ENCODE measurements at regions not wholly inside any gene's neighbourhood (a gene's known extent, or its start where the extent isn't known, plus 50 kb on each side); places are given as distances from the start of the nearest gene placed in this dataset.
"Not testable (repeated sequence)": the region's sequence is repeated elsewhere in the genome, so short reads cannot be mapped to it uniquely, and the experiment has no call there.

- intact Hi-C loops (cut with micrococcal nuclease), result no loop called here
These were observed 73.5 kb upstream of the GRB10 start for GRCh38 chr7:50856231-50856630.

DNA sequence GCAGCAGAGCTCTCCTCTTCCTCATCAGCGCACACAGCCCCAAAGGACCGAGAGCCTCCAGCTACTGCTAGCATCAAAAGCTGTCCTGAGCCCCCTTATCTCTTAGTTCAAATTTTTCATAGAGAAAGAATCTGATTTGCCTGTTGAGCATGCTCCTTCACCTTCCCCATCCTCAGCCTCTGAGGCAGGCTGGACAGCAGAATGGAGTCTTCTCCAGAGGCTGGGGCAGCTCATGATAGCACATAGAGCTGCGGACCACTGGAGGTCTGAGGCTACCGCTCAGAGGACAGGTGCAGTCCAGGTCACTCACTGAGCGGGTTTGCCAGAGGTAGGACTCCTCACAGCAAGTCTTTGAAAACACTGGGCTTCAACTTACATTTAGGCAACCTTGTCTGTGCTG, 72.8 kb upstream of the GRB10 start:
- intact Hi-C loops (cut with micrococcal nuclease), result no loop called here

GRCh38 chr7:50854831-50855230, 72.1 kb upstream of the GRB10 start:
- intact Hi-C loops (cut with micrococcal nuclease), result no loop called here

- intact Hi-C loops (cut with micrococcal nuclease), result no loop called here
These were observed 71.6 kb upstream of the GRB10 start for GRCh38 chr7:50854247-50854646.

DNA sequence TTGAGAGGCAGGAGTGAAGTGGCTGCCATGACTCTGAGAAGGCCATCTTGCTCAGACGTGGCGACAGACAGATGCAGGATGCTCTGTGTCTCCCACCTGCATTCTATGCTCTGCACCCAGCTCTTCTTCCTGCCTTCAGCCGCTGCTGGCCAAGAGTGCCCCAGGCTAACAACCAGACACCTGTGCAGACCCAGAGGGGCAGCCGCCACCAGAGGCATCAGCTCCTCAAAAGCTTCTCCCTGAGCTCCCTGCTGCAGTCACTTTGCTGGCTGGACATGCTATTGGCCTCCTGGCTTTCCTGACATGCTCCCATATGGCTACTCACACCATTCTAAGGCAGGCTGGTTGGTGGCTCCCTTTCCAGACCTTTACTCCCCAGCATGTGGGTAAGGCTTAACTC, 70.6 kb upstream of the GRB10 start:
- intact Hi-C loops (cut with micrococcal nuclease), result no loop called here

DNA sequence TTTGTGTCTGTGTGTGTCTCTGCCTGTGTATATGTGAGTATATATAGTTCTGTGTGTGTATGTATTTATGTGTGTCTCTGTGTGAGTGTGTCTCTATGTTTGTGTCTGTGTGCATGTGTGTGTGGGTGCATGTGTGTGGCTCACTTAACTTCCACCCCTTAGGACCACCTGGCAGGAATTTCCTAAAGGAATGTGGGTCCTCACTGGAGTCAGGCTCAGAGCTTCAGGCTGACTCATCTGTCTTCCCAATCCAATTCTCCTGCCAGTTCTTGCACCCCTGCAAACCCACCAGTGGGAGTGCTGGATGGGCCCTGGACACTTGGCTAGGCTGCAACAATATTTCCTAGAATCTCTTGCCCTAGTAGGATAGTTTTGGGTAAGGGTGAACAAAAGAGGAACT, 70.2 kb upstream of the GRB10 start:
- intact Hi-C loops (cut with micrococcal nuclease), result no loop called here

GRCh38 chr7:50851891-50852290, 69.2 kb upstream of the GRB10 start:
- intact Hi-C loops (cut with micrococcal nuclease), result no loop called here

- intact Hi-C loops (cut with micrococcal nuclease), result no loop called here
These were observed 68.8 kb upstream of the GRB10 start for GRCh38 chr7:50851451-50851850.

DNA sequence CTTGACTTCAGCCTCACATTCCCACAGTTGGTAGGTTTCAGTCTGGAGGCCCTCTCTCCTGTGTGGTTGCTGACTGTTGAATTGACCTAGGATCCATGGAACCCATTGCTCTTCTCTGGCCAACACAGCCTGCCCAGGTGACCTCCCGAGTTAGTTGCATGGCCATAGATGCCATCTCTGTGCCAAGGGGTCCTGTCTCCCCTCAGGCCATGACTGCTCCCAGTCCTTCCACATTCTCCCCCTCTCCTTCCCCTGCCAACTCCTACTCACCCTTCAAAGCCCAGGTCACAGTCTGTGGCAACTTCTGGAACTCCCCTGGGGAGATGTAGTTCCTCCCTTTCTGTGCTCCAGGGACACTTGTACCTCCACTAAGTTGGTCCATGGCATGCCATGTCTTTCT, 67.3 kb upstream of the GRB10 start:
- intact Hi-C loops (cut with micrococcal nuclease), result no loop called here

- intact Hi-C loops (cut with micrococcal nuclease), result no loop called here
These were observed 65.5 kb upstream of the GRB10 start for GRCh38 chr7:50848203-50848602.

DNA sequence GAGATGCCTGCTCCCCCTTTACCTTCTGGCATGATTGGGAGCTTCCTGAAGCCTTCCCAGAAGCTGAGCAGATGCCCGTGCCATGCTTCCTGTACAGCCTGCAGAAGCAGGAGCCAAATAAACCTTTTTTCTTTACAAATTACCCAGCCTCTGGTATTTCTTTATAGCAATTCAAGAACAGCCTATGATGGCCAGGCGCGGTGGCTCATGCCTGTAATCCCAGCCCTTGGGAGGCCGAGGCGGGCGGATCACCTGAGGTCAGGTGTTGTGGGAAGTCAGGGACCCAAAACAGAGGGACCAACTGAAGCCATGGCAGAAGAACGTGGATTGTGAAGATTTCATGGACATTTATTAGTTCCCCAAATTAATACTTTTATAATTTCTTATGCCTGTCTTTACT, 62.2 kb upstream of the GRB10 start:
- intact Hi-C loops (cut with micrococcal nuclease), result not testable (repeated sequence)

DNA sequence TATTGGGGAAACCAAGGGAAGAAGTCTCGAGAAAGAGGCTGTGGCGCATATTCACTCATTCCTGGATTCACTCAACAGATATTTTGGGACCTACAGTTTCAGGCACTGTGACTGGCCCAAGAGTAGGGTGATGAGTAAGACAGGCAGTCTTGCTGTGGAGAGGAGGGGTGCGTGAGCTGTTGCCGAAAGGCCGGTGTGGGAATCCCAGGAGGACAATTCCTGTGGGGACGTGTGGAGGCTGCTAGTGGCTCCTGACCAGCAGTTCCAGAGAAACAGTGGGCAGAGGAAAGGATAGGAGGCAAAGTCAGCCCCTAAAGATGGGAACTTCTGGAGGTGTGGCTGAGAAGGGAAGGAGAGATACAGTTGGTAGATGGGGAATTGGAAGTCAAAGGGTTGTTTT, 59.3 kb upstream of the GRB10 start:
- intact Hi-C loops (cut with micrococcal nuclease), result no loop called here

- intact Hi-C loops (cut with micrococcal nuclease), result no loop called here
These were observed 56.1 kb upstream of the GRB10 start for GRCh38 chr7:50838675-50839377.

GRCh38 chr7:50837965-50838364, 55.3 kb upstream of the GRB10 start:
- intact Hi-C loops (cut with micrococcal nuclease), result no loop called here

DNA sequence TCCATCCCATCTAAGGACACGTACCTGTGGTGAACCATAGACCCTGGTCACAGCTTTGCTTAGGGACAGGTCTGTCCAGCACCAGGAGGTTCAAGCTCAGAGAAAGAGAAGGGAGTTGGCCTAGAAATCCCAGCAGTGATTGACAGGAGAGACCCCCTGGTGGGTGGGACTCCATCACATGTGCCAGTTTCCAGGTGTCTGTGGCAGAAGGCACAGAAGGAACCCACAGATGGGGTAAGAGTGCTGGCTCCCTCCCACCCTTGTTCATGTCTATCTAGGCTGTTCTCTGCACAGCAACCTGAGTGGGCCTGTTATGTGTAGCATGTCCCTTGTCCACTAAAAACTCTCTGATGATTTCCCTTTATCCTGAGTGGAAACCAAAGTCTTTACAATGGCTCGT, 54.0 kb upstream of the GRB10 start:
- intact Hi-C loops (cut with micrococcal nuclease), result no loop called here

GRCh38 chr7:50835156-50835555, 52.5 kb upstream of the GRB10 start:
- intact Hi-C loops (cut with micrococcal nuclease), result no loop called here

GRCh38 chr7:50834679-50835078, 52.0 kb upstream of the GRB10 start:
- intact Hi-C loops (cut with micrococcal nuclease), result loop anchor here (5.0 kb wide), 2 partner anchors 183 to 437 kb away; no protein-coding TSS in a partner anchor

GRCh38 chr7:50834031-50834535, 51.4 kb upstream of the GRB10 start:
- intact Hi-C loops (cut with micrococcal nuclease), result loop anchor here (5.0 kb wide), 2 partner anchors 183 to 437 kb away; no protein-coding TSS in a partner anchor

- intact Hi-C loops (cut with micrococcal nuclease), result loop anchor here (1.0 to 5.0 kb wide), 8 partner anchors 40 to 435 kb away; partner anchors contain the start of gene FIGNL1
These were observed 50.0 kb upstream of the GRB10 start for GRCh38 chr7:50832744-50833143.

Measured in T-helper 1 cell treated with Interleukin-12 subunit alpha and Interleukin-12 subunit beta and Interleukin-4 antibody, amounts not matched to agents 30 ng/mL and 1 ng/mL, for 36 hours (primary cell).